Lung (tissue), 11 donors: ENCODE measurements at regions not wholly inside any gene's neighbourhood (a gene's known extent, or its start where the extent isn't known, plus 50 kb on each side); places are given as distances from the start of the nearest gene placed in this dataset.

Experiments used
- ATAC-seq: fragments of 200-7000 bp; cut with Tn5 transposase; one replicate; pipeline ENCODE4 v1.9.1; 2020; ENCODE audit warnings: moderate number of reproducible peaks; ENCODE audit not compliant: insufficient read depth, low FRiP score
- DNase-seq, 3 donors: peaks; one replicate each; pipeline ENCODE4 v3.0.0-alpha.2; 2013 to 2017
- H3K27ac ChIP-seq, 2 donors: one replicate each; pipeline ENCODE4 v1.5.1; 2013; ENCODE audit warnings: mild to moderate bottlenecking in 2 of 2, moderate library complexity in 2 of 2, control low read depth in 1 of 2, inconsistent platforms in 1 of 2, low read depth in 1 of 2, low read length in 1 of 2
- H3K27me3 ChIP-seq, 3 donors: one replicate each; pipeline ENCODE4 v1.5.1; 2013; ENCODE audit warnings: low read length in 2 of 3; ENCODE audit not compliant: control insufficient read depth in 3 of 3, insufficient read depth in 3 of 3
- H3K36me3 ChIP-seq, 4 donors: one replicate each; pipeline ENCODE4 v1.5.1; 2013; ENCODE audit warnings: low read length in 4 of 4, mild to moderate bottlenecking in 1 of 4, moderate library complexity in 1 of 4; ENCODE audit not compliant: control insufficient read depth in 4 of 4, insufficient read depth in 4 of 4
- H3K4me1 ChIP-seq, 5 donors: one replicate each; pipeline ENCODE4 v1.5.1; 2013; ENCODE audit warnings: low read length in 5 of 5, mild to moderate bottlenecking in 2 of 5, moderate library complexity in 1 of 5; ENCODE audit not compliant: control insufficient read depth in 5 of 5, insufficient read depth in 5 of 5
- H3K4me3 ChIP-seq: one replicate; pipeline ENCODE4 v1.5.1; 2013; ENCODE audit warnings: mild to moderate bottlenecking, control low read depth, moderate library complexity
- H3K9ac ChIP-seq, 2 donors: one replicate each; pipeline ENCODE4 v1.5.1; 2013; ENCODE audit warnings: low read length in 2 of 2, control low read depth in 1 of 2; ENCODE audit not compliant: insufficient read depth in 1 of 2
- H3K9me3 ChIP-seq, 4 donors: one replicate each; pipeline ENCODE4 v1.5.1; 2013; ENCODE audit warnings: low read length in 3 of 4, mild to moderate bottlenecking in 1 of 4, moderate library complexity in 1 of 4; ENCODE audit not compliant: control insufficient read depth in 4 of 4, insufficient read depth in 3 of 4
- WGBS, 2 donors: extraction: QIAGEN DNeasy Blood & Tissue Kit; methylation state at CpG; one replicate each; pipeline ENCODE4 v1.1.7; 2013; 5-methylcytosine and 5-hydroxymethylcytosine counted together
- TF ChIP-seq, protein P1 (sequence below): IDR thresholded peaks from 2 replicates; pipeline ENCODE4 v1.5.1; 2012; ENCODE audit warnings: mild to moderate bottlenecking; ENCODE audit errors: control extremely low read depth, extremely low read depth
- donor health status: control.
- donor health status: control.
- donor health status: Bipolar disorder and iron deficiency.
- donor health status: healthy.
- donor health status: DM: yes; HTN: yes; CAD: no.

DNA sequence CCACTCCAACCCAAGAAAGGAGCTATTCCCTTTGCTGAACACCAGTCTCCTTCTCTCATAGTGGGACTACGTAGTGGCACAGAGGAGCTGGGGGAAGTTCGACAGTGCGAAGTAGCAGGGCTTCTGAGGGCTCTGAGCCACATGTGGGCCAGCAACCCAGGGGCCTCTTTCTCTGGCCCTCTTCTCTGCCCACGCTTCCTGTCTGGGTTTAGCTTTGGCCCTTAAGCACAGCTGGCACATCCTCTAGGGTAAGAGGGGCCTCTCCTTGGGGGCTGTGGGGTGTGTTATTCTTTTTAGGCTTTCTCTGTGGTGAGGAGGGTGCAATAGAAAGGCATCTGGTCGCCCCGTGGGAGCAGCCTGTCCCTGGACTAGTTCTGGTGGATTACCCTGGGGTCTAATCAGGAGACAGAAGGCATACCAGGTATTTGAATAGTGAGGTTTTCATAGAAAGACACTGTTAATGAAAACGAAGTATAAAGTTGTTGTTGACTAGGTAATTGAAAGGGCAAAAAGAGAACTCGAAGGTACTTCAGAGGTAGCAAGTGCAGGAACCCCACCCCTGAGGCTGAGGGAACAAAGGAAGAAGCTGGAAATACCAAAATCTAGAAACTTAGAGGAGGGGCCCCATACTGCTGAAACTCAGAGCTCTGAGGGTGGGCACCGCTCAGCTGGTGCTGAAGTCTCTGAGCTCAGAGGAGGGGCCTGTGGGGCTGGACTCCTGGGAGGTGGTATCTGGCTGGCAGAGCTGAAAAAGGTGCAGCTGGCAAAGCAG, 151.9 kb upstream of the RPS6KA3 start:
- peaks cover 0 to 1% (median 0%) of the 10 kb centered on the region in 5 donors for H3K4me1 ChIP-seq
- ATAC-seq: no peak
- no peaks in the 10 kb centered on the region for H3K9me3 ChIP-seq
- no peak overlapping the region for H3K9ac ChIP-seq
- TF ChIP-seq, protein P1, sequence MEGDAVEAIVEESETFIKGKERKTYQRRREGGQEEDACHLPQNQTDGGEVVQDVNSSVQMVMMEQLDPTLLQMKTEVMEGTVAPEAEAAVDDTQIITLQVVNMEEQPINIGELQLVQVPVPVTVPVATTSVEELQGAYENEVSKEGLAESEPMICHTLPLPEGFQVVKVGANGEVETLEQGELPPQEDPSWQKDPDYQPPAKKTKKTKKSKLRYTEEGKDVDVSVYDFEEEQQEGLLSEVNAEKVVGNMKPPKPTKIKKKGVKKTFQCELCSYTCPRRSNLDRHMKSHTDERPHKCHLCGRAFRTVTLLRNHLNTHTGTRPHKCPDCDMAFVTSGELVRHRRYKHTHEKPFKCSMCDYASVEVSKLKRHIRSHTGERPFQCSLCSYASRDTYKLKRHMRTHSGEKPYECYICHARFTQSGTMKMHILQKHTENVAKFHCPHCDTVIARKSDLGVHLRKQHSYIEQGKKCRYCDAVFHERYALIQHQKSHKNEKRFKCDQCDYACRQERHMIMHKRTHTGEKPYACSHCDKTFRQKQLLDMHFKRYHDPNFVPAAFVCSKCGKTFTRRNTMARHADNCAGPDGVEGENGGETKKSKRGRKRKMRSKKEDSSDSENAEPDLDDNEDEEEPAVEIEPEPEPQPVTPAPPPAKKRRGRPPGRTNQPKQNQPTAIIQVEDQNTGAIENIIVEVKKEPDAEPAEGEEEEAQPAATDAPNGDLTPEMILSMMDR: no peak
- no peak for DNase-seq
- no peaks in the 10 kb centered on the region for H3K36me3 ChIP-seq
- WGBS, 2 donors: 36 to 53% methylated on average over 8 to 9 of the region's 9 CpGs
- H3K27ac ChIP-seq: no peak overlapping the region
- no peak overlapping the region for H3K4me3 ChIP-seq
- peaks cover 0 to 17% (median 10%) of the 10 kb centered on the region in 3 donors for H3K27me3 ChIP-seq

DNA sequence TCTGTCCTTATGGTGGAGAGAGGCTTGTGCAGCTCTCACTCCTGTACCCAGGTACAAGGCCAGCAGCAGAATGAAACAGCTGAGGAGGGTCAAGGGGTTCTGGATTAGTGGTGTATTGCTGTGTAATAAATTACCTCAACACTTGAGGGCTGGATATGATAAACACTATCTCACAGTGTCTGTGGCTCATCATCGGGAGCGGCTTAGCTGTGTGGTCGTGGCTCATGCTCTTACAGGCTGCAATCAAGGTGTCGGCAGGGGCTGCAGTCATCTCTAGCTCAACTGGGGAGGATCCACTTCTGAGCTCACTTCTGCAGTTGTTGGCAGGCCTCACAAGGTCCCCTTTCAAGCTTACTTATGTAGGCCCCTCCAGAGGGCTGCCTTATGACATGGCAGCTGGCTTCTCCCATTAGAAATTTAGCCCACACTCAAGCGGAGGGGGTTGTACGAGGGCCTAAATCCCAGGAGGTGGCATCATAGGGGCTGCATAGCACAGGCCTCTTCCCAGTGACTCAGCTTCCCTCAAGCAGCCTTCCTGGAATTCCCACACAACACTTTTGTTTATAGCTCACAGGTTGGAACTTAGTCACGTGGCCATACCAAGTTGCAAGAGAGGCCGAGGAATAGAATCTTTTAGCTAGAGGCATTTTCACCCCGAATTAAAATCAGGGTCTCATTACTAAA, 148.2 kb upstream of the RPS6KA3 start:
- Histone ChIP-seq H3K4me1 (peaks cover 0 to 1% (median 0%) of the 10 kb centered on the region in 5 donors), H3K27me3 (peaks cover 0 to 14% (median 4%) of the 10 kb centered on the region in 3 donors), H3K4me3 (no peak overlapping the region), H3K9me3 (no peaks in the 10 kb centered on the region), H3K27ac (no peak overlapping the region), H3K36me3 (no peaks in the 10 kb centered on the region), H3K9ac (no peak overlapping the region)
- DNase-seq (no peak), ATAC-seq (no peak)
- WGBS, 2 donors: 80 to 92% methylated on average over 9 of the region's 9 CpGs
- TF ChIP-seq, protein P1: no peak

DNA sequence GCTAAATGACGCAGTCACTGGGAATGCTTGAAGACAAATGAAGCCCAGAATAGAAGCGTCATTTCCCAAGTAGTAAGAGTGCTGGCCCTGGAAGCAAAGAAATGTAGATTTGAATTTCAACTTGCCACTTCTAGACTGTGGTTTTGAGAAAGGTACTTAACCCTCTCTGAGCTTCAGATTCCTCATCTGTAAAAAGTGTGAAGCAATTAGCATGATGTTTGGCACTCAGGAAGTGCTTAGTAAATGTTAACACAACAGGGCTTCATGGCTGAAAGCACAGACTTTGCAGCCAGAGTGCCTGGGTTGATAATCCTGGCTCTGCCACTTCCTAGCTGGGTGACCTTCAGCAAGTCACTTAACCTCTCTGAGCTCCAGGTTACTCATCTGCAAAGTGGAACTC, 147.4 kb upstream of the RPS6KA3 start:
- Histone ChIP-seq H3K4me3 (no peak overlapping the region), H3K27ac (no peak overlapping the region), H3K27me3 (peaks cover 0 to 15% (median 2%) of the 10 kb centered on the region in 3 donors), H3K36me3 (no peaks in the 10 kb centered on the region), H3K4me1 (peaks cover 0 to 1% (median 0%) of the 10 kb centered on the region in 5 donors), H3K9me3 (no peaks in the 10 kb centered on the region), H3K9ac (no peak overlapping the region)
- ATAC-seq: peak; percentile 62
- TF ChIP-seq, protein P1: no peak
- 73 to 88% methylated on average over 2 of the region's 2 CpGs for WGBS, 2 donors
- no peak for DNase-seq
